Tibial artery (tissue), 4 donors: ENCODE measurements at regions not wholly inside any gene's neighbourhood (a gene's known extent, or its start where the extent isn't known, plus 50 kb on each side); places are given as distances from the start of the nearest gene placed in this dataset.
"Not testable (repeated sequence)": the region's sequence is repeated elsewhere in the genome, so short reads cannot be mapped to it uniquely, and the experiment has no call there.

Source experiments
- DNase-seq, 2 donors: peaks; one replicate each; pipeline ENCODE4 v3.0.0-alpha.2; 2019
- H3K27ac ChIP-seq, 2 donors: fragments of 200-600 bp; sonication (generic) in 1 of 2; 1 replicate in 1 of 2; 2 replicates in 1 of 2; pipeline ENCODE4 v1.5.1; 2018 to 2019; ENCODE audit warnings: mild to moderate bottlenecking in 1 of 2
- H3K27me3 ChIP-seq, 2 donors: fragments of 200-600 bp; sonication (generic) in 1 of 2; one replicate each; pipeline versions ENCODE4 v1.5.1 to v1.6.0; 2016 to 2019
- H3K36me3 ChIP-seq, 3 donors: fragments of 200-600 bp; sonication (generic) in 2 of 3; one replicate each; pipeline ENCODE4 v1.5.1; 2016 to 2019; ENCODE audit warnings: mild to moderate bottlenecking in 2 of 3
- H3K4me1 ChIP-seq, 4 donors: fragments of 200-600 bp; sonication (generic) in 2 of 4; 1 replicate in 3 of 4; 2 replicates in 1 of 4; pipeline ENCODE4 v1.5.1; 2016 to 2019
- H3K4me3 ChIP-seq, 2 donors: fragments of 200-600 bp; sonication (generic) in 1 of 2; 1 replicate in 1 of 2; 2 replicates in 1 of 2; pipeline ENCODE4 v1.5.1; 2018 to 2019; ENCODE audit warnings: mild to moderate bottlenecking in 2 of 2
- H3K9me3 ChIP-seq, 3 donors: fragments of 200-600 bp; sonication (generic) in 1 of 3; one replicate each; pipeline ENCODE4 v1.5.1; 2016 to 2019
- intact Hi-C: fragments of 100-400 bp; cut with DNase I; formaldehyde crosslinking; loops from one replicate; pipeline ENCODE4 v1.15.0; 2023; ENCODE audit warnings: low total_unique reads
- TF ChIP-seq, protein P1 (sequence below), 2 experiments: fragments of 200-600 bp in 1 of 2; fragments of 450-650 bp in 1 of 2; IDR thresholded peaks; one replicate each; pipeline ENCODE4 v1.5.1; 2017 to 2019; ENCODE audit warnings: antibody characterized with exemption in 2 of 2, mild to moderate bottlenecking in 1 of 2, moderate library complexity in 1 of 2

DNA sequence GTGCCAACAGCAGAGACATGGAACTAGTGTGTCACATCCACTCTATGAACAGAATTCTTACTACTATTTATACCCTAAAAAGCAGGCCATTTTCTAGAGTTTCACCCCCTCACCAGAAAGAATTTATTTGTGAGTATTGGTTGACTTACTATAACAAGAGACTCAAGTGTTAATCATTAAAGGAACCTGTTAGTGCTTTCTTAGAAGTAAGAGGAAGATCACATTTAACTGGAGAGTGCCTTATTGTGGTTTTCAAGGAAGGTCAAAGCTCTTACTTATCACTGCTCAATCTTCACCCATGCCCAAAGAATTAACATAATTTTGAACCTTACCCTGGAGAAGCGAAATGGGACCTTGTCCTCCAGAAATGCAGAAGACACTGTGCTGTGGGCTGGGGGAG, 169.3 kb upstream of the PRSS1 start:
- Histone ChIP-seq H3K36me3 (no peaks in the 10 kb centered on the region), H3K27me3 (no peaks in the 10 kb centered on the region), H3K4me1 (no peaks in the 10 kb centered on the region), H3K9me3 (no peaks in the 10 kb centered on the region), H3K4me3 (no peak overlapping the region), H3K27ac (no peak overlapping the region)
- intact Hi-C loops = no loop called here
- TF ChIP-seq, protein P1, sequence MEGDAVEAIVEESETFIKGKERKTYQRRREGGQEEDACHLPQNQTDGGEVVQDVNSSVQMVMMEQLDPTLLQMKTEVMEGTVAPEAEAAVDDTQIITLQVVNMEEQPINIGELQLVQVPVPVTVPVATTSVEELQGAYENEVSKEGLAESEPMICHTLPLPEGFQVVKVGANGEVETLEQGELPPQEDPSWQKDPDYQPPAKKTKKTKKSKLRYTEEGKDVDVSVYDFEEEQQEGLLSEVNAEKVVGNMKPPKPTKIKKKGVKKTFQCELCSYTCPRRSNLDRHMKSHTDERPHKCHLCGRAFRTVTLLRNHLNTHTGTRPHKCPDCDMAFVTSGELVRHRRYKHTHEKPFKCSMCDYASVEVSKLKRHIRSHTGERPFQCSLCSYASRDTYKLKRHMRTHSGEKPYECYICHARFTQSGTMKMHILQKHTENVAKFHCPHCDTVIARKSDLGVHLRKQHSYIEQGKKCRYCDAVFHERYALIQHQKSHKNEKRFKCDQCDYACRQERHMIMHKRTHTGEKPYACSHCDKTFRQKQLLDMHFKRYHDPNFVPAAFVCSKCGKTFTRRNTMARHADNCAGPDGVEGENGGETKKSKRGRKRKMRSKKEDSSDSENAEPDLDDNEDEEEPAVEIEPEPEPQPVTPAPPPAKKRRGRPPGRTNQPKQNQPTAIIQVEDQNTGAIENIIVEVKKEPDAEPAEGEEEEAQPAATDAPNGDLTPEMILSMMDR (IDR thresholded peaks at IDR 0.05) = no peak
- no peak for DNase-seq

DNA sequence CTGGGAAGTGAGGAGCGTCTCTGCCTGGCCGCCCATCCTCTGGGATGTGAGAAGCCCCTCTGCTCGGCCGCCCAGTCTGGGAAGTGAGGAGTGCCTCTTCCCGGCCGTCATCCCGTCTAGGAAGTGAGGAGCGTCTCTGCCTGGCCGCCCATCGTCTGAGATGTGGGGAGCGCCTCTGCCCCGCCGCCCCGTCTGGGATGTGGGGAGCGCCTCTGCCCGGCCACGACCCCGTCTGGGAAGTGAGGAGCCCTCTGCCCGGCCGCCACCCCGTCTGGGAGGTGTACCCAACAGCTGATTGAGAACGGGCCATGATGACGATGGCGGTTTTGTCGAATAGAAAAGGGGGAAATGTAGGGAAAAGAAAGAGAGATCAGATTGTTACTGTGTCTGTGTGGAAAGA, 173.9 kb upstream of the PRSS1 start:
- intact Hi-C loops, H3K4me1 ChIP-seq, H3K27me3 ChIP-seq, H3K4me3 ChIP-seq, DNase-seq, H3K36me3 ChIP-seq, H3K9me3 ChIP-seq, H3K27ac ChIP-seq: not testable (repeated sequence)

DNA sequence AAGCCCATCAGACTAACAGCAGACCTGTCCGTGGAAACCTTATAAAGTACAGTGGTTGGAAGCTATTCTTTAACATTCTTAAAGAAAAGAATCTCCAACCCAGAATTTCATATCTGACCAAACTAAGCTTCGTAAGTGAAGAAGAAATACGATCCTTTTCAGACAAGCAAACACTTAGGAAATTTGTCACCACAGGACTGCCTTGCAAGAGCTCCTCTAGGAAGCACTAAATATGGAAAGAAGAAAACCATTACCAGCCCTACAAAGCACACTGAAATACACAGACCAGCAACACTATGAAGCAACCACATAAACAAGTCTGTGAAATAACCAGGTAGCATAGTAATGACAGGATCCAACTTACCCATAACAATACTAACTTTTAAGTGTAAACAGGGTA, 177.7 kb upstream of the PRSS1 start:
- H3K27ac ChIP-seq = no peak overlapping the region
- intact Hi-C loops = no loop called here
- no peak for DNase-seq

DNA sequence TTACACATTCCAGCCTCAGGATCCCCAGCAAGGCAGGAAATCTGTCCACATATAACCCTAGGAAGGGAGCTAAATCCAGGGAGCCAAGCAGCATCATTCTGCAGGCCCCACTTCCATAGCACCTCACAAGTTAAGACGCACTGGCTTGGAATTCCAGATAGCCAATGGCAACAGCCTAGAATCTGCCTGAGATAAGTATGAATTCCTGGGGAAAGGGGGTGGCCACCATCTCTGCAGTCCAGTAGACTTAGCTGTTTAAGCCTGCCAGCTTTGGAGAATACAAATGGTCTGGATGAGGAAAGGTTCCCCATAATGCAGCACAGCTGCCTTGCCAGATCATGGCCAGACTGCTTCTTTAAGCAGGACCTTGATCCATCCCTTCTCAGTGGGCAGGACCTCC, 179.4 kb upstream of the PRSS1 start:
- Histone ChIP-seq H3K27me3 (no peaks in the 10 kb centered on the region), H3K27ac (no peak overlapping the region), H3K4me3 (no peak overlapping the region), H3K4me1 (no peaks in the 10 kb centered on the region), H3K36me3 (no peaks in the 10 kb centered on the region), H3K9me3 (no peaks in the 10 kb centered on the region)
- intact Hi-C loops = no loop called here
- DNase-seq = no peak
- TF ChIP-seq, protein P1 (IDR thresholded peaks at IDR 0.05) = no peak

More for the DNA sequence above, 177.7 kb upstream of the PRSS1 start:
- no peaks in the 10 kb centered on the region for H3K27me3 ChIP-seq
- H3K4me3 ChIP-seq = no peak overlapping the region
- no peaks in the 10 kb centered on the region for H3K36me3 ChIP-seq
- no peaks in the 10 kb centered on the region for H3K9me3 ChIP-seq
- TF ChIP-seq, protein P1 (IDR thresholded peaks at IDR 0.05) = no peak
- no peaks in the 10 kb centered on the region for H3K4me1 ChIP-seq

DNA sequence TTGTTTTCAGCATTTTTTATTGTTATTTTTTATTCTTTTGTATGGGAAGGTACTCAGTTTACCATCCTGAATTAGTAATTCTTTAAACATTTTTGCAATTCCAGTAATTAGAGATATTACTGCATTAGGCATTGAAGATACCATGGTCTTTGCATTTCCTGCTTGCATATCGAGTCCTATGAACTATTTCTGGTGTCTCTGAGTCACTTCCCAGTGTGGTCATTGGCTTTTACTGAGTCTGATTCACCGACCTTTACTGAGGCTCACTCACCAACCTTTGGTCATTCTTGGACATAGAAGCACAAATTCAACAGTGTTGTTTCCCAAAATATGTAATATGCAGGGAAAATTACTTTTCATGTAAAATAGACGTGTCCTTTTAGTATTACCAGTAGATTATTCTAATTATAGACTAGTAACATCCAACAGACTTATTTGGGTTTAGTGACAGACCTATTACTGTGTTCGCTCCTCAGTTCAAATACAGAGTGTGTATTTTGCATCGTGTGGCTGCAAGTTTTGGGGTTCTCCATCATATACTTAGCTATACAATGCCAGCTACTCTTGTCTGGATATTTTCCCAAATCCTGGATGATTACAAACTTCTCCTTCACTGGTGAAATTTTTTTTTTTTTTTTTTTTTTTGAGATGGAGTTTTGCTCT, 180.7 kb upstream of the PRSS1 start:
- no peak overlapping the region for H3K27ac ChIP-seq
- H3K9me3 ChIP-seq = no peaks in the 10 kb centered on the region
- H3K4me3 ChIP-seq = no peak overlapping the region
- TF ChIP-seq, protein P1 (IDR thresholded peaks at IDR 0.05) = no peak
- no peaks in the 10 kb centered on the region for H3K36me3 ChIP-seq
- no peaks in the 10 kb centered on the region for H3K4me1 ChIP-seq
- intact Hi-C loops = no loop called here
- H3K27me3 ChIP-seq = no peaks in the 10 kb centered on the region
- DNase-seq = no peak

DNA sequence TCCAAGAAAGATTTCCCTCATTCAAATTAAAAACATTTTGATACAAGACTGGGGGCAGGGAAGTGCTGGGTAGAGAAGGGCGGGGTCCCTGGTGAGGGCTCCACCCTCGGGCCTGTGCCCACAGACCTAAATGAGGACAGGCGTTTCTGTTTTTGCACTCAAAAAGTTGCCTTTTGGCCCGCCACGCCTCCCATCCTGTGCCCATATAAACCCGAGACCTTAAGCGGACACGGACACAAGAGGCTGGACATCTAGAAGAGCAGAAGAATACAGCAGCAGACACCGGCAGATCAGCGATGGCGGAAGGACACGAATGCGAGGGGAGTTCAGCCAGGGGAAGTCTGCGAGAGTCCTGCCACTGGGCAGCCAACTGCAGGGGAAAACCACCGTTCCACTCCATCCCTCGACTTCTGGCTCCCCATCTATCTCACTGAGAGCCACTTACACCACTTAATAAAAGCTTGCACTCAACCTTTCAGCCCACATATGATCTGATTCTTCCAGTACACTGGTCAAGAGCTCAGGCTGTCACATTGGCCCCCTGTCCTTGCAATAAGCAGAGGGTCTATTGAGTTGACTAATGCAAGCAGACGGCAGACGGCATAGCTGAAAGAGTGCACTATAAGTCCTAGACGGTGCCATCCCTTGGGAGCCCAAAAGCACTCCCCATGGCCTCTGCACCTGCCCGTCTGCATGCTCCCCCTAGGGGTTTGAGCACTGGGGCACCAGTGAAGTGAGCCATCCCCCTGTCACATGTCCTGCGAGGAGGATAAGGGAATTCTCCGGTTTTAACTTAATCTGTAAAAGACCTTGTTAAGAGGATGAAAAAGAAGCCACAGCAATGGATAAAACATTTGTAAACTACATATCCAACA, 181.8 kb upstream of the PRSS1 start:
- no peak overlapping the region for H3K27ac ChIP-seq
- intact Hi-C loops = no loop called here
- no peaks in the 10 kb centered on the region for H3K27me3 ChIP-seq
- no peaks in the 10 kb centered on the region for H3K4me1 ChIP-seq
- H3K36me3 ChIP-seq = no peaks in the 10 kb centered on the region
- no peak for DNase-seq
- H3K4me3 ChIP-seq = no peak overlapping the region
- TF ChIP-seq, protein P1 (IDR thresholded peaks at IDR 0.05) = no peak
- H3K9me3 ChIP-seq = no peaks in the 10 kb centered on the region
